GM20000 (cell line): ENCODE measurements at regions not wholly inside any gene's neighbourhood (a gene's known extent, or its start where the extent isn't known, plus 50 kb on each side); places are given as distances from the start of the nearest gene placed in this dataset.

Source experiments
- DNase-seq: peaks from one replicate; pipeline ENCODE4 v3.0.0; 2012; ENCODE audit warnings: low spot score
- TF ChIP-seq, protein P1 (sequence below): IDR thresholded peaks from 2 replicates; pipeline ENCODE4 v1.5.1; 2012; ENCODE audit warnings: mild to moderate bottlenecking, control low read depth; ENCODE audit errors: extremely low read depth, missing control alignments

DNA sequence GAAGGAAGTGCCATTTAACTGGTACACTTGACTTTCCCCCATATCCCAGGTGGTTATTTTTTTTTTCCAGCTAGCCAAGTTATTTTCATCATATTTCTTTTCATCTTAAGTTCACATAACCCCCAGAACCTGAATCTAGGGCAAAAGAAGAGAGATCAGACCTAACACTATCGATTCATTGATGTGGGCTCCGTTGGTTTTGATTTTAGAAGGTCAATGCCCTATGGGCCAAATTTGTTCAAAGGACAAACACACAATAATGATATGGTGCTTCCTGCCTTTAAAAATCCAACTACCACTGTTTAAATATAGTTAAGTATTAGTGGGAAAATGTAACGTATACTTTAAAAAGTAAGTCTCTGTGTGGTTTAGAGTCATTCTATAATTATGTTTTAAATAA lies 665.7 kb downstream of the ZNF674 start:
- TF ChIP-seq, protein P1, sequence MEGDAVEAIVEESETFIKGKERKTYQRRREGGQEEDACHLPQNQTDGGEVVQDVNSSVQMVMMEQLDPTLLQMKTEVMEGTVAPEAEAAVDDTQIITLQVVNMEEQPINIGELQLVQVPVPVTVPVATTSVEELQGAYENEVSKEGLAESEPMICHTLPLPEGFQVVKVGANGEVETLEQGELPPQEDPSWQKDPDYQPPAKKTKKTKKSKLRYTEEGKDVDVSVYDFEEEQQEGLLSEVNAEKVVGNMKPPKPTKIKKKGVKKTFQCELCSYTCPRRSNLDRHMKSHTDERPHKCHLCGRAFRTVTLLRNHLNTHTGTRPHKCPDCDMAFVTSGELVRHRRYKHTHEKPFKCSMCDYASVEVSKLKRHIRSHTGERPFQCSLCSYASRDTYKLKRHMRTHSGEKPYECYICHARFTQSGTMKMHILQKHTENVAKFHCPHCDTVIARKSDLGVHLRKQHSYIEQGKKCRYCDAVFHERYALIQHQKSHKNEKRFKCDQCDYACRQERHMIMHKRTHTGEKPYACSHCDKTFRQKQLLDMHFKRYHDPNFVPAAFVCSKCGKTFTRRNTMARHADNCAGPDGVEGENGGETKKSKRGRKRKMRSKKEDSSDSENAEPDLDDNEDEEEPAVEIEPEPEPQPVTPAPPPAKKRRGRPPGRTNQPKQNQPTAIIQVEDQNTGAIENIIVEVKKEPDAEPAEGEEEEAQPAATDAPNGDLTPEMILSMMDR = no peak
- DNase-seq = no peak

DNA sequence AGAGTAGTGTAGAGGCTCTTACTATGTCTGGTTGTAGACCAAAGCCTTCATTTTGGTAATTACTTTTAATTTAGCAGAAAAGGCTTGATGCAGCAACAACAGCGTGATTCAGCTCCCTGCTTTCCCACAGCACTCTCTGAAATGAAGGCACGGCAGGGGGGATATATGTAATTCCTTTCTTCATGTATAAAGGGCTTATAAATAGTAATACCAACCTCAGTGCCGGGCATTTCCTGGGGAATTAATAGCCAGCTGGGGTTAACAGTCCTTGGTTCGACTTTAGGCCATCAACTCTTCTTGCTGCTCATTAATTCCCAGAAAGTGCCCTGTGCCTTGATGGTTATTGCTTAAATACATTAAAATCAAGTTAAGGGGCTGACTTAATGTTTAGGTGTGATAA lies 669.0 kb downstream of the ZNF674 start:
- no peak for DNase-seq
- TF ChIP-seq, protein P1 = no peak

DNA sequence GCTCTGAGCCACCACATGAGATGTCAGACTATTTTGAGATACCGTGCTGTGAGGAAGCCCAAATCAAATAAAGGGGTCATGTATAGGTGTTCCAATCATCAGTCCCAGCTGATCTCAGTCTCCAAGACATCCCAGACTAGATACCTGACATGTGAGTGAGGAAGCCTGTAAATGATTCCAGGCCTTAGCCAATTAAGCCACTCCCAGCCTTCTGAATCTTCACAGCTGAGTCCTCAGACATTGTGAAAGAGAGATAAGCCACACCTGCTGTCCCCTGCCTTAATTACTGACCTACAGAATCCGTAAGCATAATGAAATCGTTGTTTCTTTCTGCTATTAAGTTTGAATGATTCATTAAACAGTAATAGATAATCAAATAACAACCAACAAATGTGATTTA lies 671.4 kb downstream of the ZNF674 start:
- TF ChIP-seq, protein P1 = no peak
- DNase-seq = no peak

DNA sequence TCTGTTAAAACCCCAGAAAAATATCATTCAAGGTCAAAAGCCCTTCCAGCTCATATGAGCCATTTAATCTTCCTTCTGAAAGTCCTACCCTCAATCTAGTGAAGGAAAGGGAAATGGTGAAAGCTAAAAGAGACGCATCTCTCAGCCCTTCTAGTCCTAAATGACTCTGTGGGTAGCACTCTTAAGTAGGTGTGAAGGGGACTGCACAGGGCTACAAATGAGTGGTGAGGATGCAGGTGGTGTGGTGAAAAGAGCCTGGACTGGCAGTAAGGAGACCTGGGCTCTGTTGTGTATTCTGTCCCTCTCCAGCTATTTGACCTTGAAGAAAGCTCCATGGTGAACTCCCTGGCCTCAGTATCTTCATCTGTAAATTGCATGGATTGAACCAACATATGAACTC lies 671.8 kb upstream of the DIPK2B start:
- no peak for DNase-seq
- TF ChIP-seq, protein P1 = no peak

DNA sequence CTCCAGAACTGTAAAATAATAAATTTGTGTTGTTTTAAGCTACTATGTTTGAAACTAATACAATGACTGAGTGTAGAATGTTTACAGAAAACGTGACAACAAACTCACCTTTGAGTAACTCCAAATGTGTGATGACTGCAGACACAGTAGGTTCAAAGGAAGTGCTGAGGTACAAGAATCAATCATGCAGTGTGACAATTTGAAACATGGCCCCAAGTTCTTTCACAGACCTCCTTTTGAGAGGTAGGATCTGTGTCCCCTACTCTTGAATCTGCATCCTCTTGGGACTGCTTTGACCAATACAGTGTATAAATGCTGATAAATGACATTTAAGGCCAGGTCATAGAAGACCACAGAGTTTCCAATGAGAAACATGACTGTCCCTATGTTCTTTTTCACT lies 667.7 kb upstream of the DIPK2B start:
- TF ChIP-seq, protein P1 = no peak
- no peak for DNase-seq

DNA sequence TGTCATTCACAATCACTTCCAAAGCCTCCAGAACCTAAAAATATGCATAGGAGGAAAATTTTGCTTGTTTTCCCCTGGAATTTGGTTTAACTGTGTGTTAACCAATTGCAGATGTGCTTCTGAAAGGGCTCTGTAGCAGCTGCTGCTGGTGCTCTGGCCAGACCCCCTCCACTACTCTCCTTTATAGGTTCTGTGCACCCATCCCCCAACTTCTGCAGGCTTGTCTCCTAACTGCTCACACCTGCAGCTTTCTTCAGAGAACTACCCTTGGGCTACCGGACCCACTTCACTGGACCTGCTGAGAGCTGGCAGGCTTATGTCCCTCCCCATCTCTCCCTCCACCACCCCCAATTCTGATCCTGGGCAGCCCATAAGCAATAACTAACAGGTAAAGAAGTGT lies 662.1 kb upstream of the DIPK2B start:
- no peak for DNase-seq
- TF ChIP-seq, protein P1 = no peak

DNA sequence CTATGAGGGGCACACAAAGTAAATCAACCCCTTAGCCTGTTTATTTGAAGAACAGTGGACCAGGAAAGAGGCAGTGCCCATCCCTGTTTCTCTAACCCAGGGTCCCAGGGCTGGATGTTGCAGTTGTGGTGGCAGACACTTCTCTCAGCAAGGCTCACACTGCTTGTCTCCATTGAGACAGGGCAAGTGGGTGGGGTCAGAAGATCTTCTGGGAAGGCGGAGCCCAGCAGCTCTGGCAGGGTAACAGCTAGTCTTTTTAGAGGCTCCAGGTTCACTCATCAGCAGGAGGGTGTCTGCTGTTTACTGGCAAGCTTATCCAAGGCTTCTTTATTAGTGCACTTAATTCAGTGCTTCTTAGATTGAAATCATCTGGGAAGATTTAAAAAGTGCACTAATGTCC lies 659.8 kb upstream of the DIPK2B start:
- no peak for DNase-seq
- TF ChIP-seq, protein P1 = no peak
